Caco-2 (cell line): ENCODE measurements at regions not wholly inside any gene's neighbourhood (a gene's known extent, or its start where the extent isn't known, plus 50 kb on each side); places are given as distances from the start of the nearest gene placed in this dataset.

Source experiments
- BruUV-seq: library from RNA; stranded (reverse); fragments of 400-500 nt; replicated peaks from 2 replicates; lab custom pipeline; 2021; lab: Mats Ljungman, UMichigan
- CTCF ChIA-PET: fragments of 300-600 bp; sonication (Branson Sonifier 250); formaldehyde crosslinking; loops from one replicate; lab custom pipeline; 2022; ENCODE audit warnings: antibody characterized with exemption; lab: Charles Lee
- POLR2A ChIA-PET: fragments of 300-600 bp; sonication (Branson Sonifier 250); formaldehyde crosslinking; loops from one replicate; lab custom pipeline; 2022; ENCODE audit warnings: antibody characterized with exemption; lab: Charles Lee
- DNase-seq, 2 experiments: peaks; one replicate each; pipeline versions ENCODE4 v3.0.0 to v3.0.0-alpha.2; 2020 to 2022
- H3K27me3 ChIP-seq: replicated peaks from 2 replicates; pipeline ENCODE4 v1.6.0; 2011; ENCODE audit warnings: low read length; ENCODE audit not compliant: control insufficient read depth, insufficient read depth
- H3K36me3 ChIP-seq: 2 replicates; pipeline ENCODE4 v1.5.1; 2011; ENCODE audit warnings: low read length; ENCODE audit not compliant: control insufficient read depth, insufficient read depth
- H3K4me1 ChIP-seq: fragments of 250-450 bp; sonication (Bioruptor Pico); 2 replicates; pipeline ENCODE4 v1.5.1; 2020; ENCODE audit warnings: mild to moderate bottlenecking
- H3K4me3 ChIP-seq: 2 replicates; pipeline ENCODE4 v1.5.1; 2011; ENCODE audit warnings: low read depth, mild to moderate bottlenecking, control low read depth, low read length
- H3K9me3 ChIP-seq: fragments of 250-450 bp; sonication (Bioruptor Pico); 2 replicates; pipeline ENCODE4 v1.5.1; 2020; ENCODE audit warnings: mild to moderate bottlenecking, moderate library complexity
- H3K27ac Mint-ChIP-seq: one replicate; pipeline ENCODE4 v1.8.0; 2022; ENCODE audit warnings: mixed read lengths; ENCODE audit not compliant: unreplicated experiment
- H3K27me3 Mint-ChIP-seq: one replicate; pipeline ENCODE4 v1.8.0; 2022; ENCODE audit warnings: mixed read lengths; ENCODE audit not compliant: insufficient read depth, unreplicated experiment
- H3K36me3 Mint-ChIP-seq: one replicate; pipeline ENCODE4 v1.8.0; 2022; ENCODE audit warnings: mild to moderate bottlenecking, mixed read lengths; ENCODE audit not compliant: insufficient read depth, unreplicated experiment
- H3K4me1 Mint-ChIP-seq: one replicate; pipeline ENCODE4 v1.8.0; 2022; ENCODE audit warnings: low read depth, mixed read lengths; ENCODE audit not compliant: unreplicated experiment
- H3K4me3 Mint-ChIP-seq: one replicate; pipeline ENCODE4 v1.8.0; 2022; ENCODE audit warnings: mild to moderate bottlenecking, moderate library complexity, mixed read lengths; ENCODE audit not compliant: unreplicated experiment
- H3K9me3 Mint-ChIP-seq: one replicate; pipeline ENCODE4 v1.8.0; 2022; ENCODE audit warnings: mixed read lengths; ENCODE audit not compliant: unreplicated experiment
- CTCF ChIP-seq, 2 experiments: fragments of 200-600 bp in 1 of 2; IDR thresholded peaks; 1 replicate in 1 of 2; 2 replicates in 1 of 2; pipeline versions ENCODE4 v1.5.1 to v1.8.0; 2011 to 2022; ENCODE audit warnings: antibody characterized with exemption in 1 of 2, control low read depth in 1 of 2, inconsistent platforms in 1 of 2, low read depth in 1 of 2, low read length in 1 of 2, mild to moderate bottlenecking in 1 of 2, moderate library complexity in 1 of 2; ENCODE audit not compliant: insufficient read depth in 1 of 2, severe bottlenecking in 1 of 2, unreplicated experiment in 1 of 2
- intact Hi-C: fragments of 100-400 bp; cut with micrococcal nuclease; formaldehyde crosslinking; loops from one replicate; pipeline ENCODE4 v1.10.0; 2022; ENCODE audit not compliant: unreplicated experiment

- no peak for TF ChIP-seq CTCF (IDR thresholded peaks at IDR 0.05; ENCODE audit: insufficient read depth in 1 of 2, low read depth in 1 of 2, low read length in 1 of 2, severe bottlenecking in 1 of 2, unreplicated experiment in 1 of 2)
- no peaks in the 10 kb centered on the region for H3K36me3 Mint-ChIP-seq
- Histone ChIP-seq H3K9me3 (no peaks in the 10 kb centered on the region), H3K27me3 (no peaks in the 10 kb centered on the region), H3K4me1 (no peaks in the 10 kb centered on the region), H3K4me3 (no peak overlapping the region), H3K36me3 (no peaks in the 10 kb centered on the region)
- DNase-seq = no peak
- no peak overlapping the region for H3K4me3 Mint-ChIP-seq
- ChIA-PET POLR2A (no interaction called here), CTCF (no interaction called here)
- H3K27me3 Mint-ChIP-seq = no peaks in the 10 kb centered on the region
- no peaks in the 10 kb centered on the region for H3K4me1 Mint-ChIP-seq
- no peaks in the 10 kb centered on the region for H3K9me3 Mint-ChIP-seq
- intact Hi-C loops = no loop called here
- H3K27ac Mint-ChIP-seq = no peak overlapping the region
- no TSS peak for BruUV-seq
Measured at GRCh38 chrX:84933956-84934556, 69.6 kb upstream of the APOOL start.
